ENCODE measurements at regions not wholly inside any gene's neighbourhood (a gene's known extent, or its start where the extent isn't known, plus 50 kb on each side); places are given as distances from the start of the nearest gene placed in this dataset.

DNA sequence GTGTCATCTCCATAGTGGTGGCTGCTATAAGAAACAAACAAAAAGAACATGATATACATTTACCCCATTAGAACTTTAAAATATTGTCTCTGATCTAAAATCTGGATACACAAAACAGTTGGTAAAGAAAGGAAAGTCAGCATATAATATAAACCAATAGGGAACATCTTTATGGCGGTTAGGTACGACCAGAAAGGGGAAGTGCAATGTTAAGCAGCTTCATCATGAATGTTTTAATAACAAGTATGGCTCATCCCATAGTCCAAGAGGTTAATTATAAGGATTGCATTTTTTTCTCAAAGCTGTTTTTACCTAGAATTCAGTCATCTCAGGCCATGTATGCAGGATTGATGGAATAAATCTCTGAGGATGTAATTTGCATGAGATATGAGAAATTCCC is 1869.7 kb downstream of the PCDH7 start:
- Histone ChIP-seq H3K14ac (ENCODE audit: low read length in 2 of 2) (no peak overlapping the region), H3K27ac (ENCODE audit: low read length, poor library complexity, severe bottlenecking) (no peak overlapping the region), H3K18ac (ENCODE audit: low read depth in 1 of 2, low read length in 2 of 2) (no peak overlapping the region), H2BK12ac (ENCODE audit: low read length in 2 of 2) (no peak overlapping the region), H2AK5ac (ENCODE audit: low read length, severe bottlenecking) (no peak overlapping the region), H3K4ac (ENCODE audit: low read depth in 1 of 2, low read length in 2 of 2) (no peak overlapping the region), H3K79me1 (replicated peaks; ENCODE audit: low read length, poor library complexity, severe bottlenecking) (no peaks in the 10 kb centered on the region), H3K23ac (ENCODE audit: low read length in 2 of 2) (no peak overlapping the region), H4K91ac (ENCODE audit: low read length) (no peak overlapping the region), H2AFZ (ENCODE audit: low read depth, low read length) (no peak overlapping the region), H3K4me3 (ENCODE audit: insufficient read depth in 1 of 2, low read depth in 1 of 2, low read length in 2 of 2) (no peak overlapping the region), H3K9me3 (ENCODE audit: control insufficient read depth, low read length) (peaks cover 3% of the 10 kb centered on the region), H3K36me3 (ENCODE audit: control insufficient read depth in 1 of 2, insufficient read depth in 2 of 2, low read depth in 1 of 2, low read length in 2 of 2) (no peaks in the 10 kb centered on the region), H3K27me3 (ENCODE audit: control insufficient read depth in 1 of 2, insufficient read depth in 1 of 2, low read length in 2 of 2) (no peaks in the 10 kb centered on the region), H3K9ac (ENCODE audit: low read length) (no peak overlapping the region), H2BK120ac (ENCODE audit: low read depth, low read length) (no peak overlapping the region), H4K8ac (ENCODE audit: low read length) (no peak overlapping the region), H3K4me1 (ENCODE audit: control insufficient read depth, insufficient read depth, low read depth, low read length) (no peaks in the 10 kb centered on the region), H3K4me2 (ENCODE audit: low read length, poor library complexity, severe bottlenecking) (no peak overlapping the region), H2BK15ac (ENCODE audit: low read depth, poor library complexity, severe bottlenecking) (no peak overlapping the region), H2BK5ac (ENCODE audit: low read depth, low read length, poor library complexity, severe bottlenecking) (no peak overlapping the region)
- DNase-seq: no peak
- WGBS: no CpG with 5 or more reads among the region's 2 CpGs

GRCh38 chr4:32597354-32597753 is 1877.2 kb downstream of the PCDH7 start:
- no peak overlapping the region for H2AFZ ChIP-seq (ENCODE audit: low read depth, low read length)
- WGBS: 77% methylated on average over 1 of the region's 1 CpG
- no peaks in the 10 kb centered on the region for H3K27me3 ChIP-seq (ENCODE audit: control insufficient read depth in 1 of 2, insufficient read depth in 1 of 2, low read length in 2 of 2)

DNA sequence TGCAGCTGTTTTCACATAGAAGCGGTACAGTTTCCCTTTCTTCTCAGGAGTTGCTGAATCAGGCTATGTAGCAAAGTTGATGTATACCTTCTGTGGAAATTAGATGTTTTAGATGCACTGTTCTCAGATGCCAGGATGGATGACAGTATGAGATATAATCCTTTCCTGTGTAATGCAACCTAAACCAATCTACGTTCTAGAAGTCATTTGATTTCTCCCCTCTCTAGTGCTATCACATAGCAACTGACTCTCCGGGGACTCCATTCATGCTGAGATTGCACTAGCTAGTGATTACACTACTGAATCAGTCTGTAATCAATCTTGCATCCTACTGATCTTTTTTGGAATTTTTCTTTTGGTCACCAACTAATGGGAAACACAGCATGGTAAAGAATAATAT is 1881.7 kb downstream of the PCDH7 start:
- Histone ChIP-seq H3K14ac (ENCODE audit: low read length in 2 of 2) (no peak overlapping the region), H2BK5ac (ENCODE audit: low read depth, low read length, poor library complexity, severe bottlenecking) (no peak overlapping the region), H3K4ac (ENCODE audit: low read depth in 1 of 2, low read length in 2 of 2) (no peak overlapping the region), H2BK120ac (ENCODE audit: low read depth, low read length) (no peak overlapping the region), H3K9ac (ENCODE audit: low read length) (no peak overlapping the region), H3K23ac (ENCODE audit: low read length in 2 of 2) (no peak overlapping the region), H3K4me1 (ENCODE audit: control insufficient read depth, insufficient read depth, low read depth, low read length) (no peaks in the 10 kb centered on the region), H3K27ac (ENCODE audit: low read length, poor library complexity, severe bottlenecking) (no peak overlapping the region), H4K91ac (ENCODE audit: low read length) (no peak overlapping the region), H4K8ac (ENCODE audit: low read length) (no peak overlapping the region), H2BK12ac (ENCODE audit: low read length in 2 of 2) (no peak overlapping the region), H3K79me1 (replicated peaks; ENCODE audit: low read length, poor library complexity, severe bottlenecking) (no peaks in the 10 kb centered on the region), H3K27me3 (ENCODE audit: control insufficient read depth in 1 of 2, insufficient read depth in 1 of 2, low read length in 2 of 2) (no peaks in the 10 kb centered on the region), H3K36me3 (ENCODE audit: control insufficient read depth in 1 of 2, insufficient read depth in 2 of 2, low read depth in 1 of 2, low read length in 2 of 2) (no peaks in the 10 kb centered on the region), H2BK15ac (ENCODE audit: low read depth, poor library complexity, severe bottlenecking) (no peak overlapping the region), H2AK5ac (ENCODE audit: low read length, severe bottlenecking) (no peak overlapping the region), H2AFZ (ENCODE audit: low read depth, low read length) (no peak overlapping the region), H3K4me2 (ENCODE audit: low read length, poor library complexity, severe bottlenecking) (no peak overlapping the region), H3K4me3 (ENCODE audit: insufficient read depth in 1 of 2, low read depth in 1 of 2, low read length in 2 of 2) (peak overlapping the region in 1 of 2 experiments; percentile 1), H3K18ac (ENCODE audit: low read depth in 1 of 2, low read length in 2 of 2) (no peak overlapping the region), H3K9me3 (ENCODE audit: control insufficient read depth, low read length) (peaks cover 6% of the 10 kb centered on the region)
- DNase-seq: no peak
- 87% methylated on average over 3 of the region's 3 CpGs for WGBS

More at GRCh38 chr4:32597354-32597753, 1877.2 kb downstream of the PCDH7 start:
- no peak for DNase-seq
- H3K27ac ChIP-seq (ENCODE audit: low read length, poor library complexity, severe bottlenecking): no peak overlapping the region
- no peak overlapping the region for H3K4ac ChIP-seq (ENCODE audit: low read depth in 1 of 2, low read length in 2 of 2)
- H2BK5ac ChIP-seq (ENCODE audit: low read depth, low read length, poor library complexity, severe bottlenecking): no peak overlapping the region
- H4K8ac ChIP-seq (ENCODE audit: low read length): no peak overlapping the region
- H3K79me1 ChIP-seq (replicated peaks; ENCODE audit: low read length, poor library complexity, severe bottlenecking): no peaks in the 10 kb centered on the region
- H3K9ac ChIP-seq (ENCODE audit: low read length): no peak overlapping the region
- H3K18ac ChIP-seq (ENCODE audit: low read depth in 1 of 2, low read length in 2 of 2): no peak overlapping the region
- H3K9me3 ChIP-seq (ENCODE audit: control insufficient read depth, low read length): peaks cover 3% of the 10 kb centered on the region
- H3K23ac ChIP-seq (ENCODE audit: low read length in 2 of 2): no peak overlapping the region
- no peak overlapping the region for H2AK5ac ChIP-seq (ENCODE audit: low read length, severe bottlenecking)
- no peak overlapping the region for H2BK12ac ChIP-seq (ENCODE audit: low read length in 2 of 2)
- H3K14ac ChIP-seq (ENCODE audit: low read length in 2 of 2): no peak overlapping the region
- no peak overlapping the region for H2BK120ac ChIP-seq (ENCODE audit: low read depth, low read length)
- H3K4me1 ChIP-seq (ENCODE audit: control insufficient read depth, insufficient read depth, low read depth, low read length): no peaks in the 10 kb centered on the region
- H4K91ac ChIP-seq (ENCODE audit: low read length): no peak overlapping the region
- H3K4me2 ChIP-seq (ENCODE audit: low read length, poor library complexity, severe bottlenecking): no peak overlapping the region
- no peak overlapping the region for H3K4me3 ChIP-seq (ENCODE audit: insufficient read depth in 1 of 2, low read depth in 1 of 2, low read length in 2 of 2)
- H2BK15ac ChIP-seq (ENCODE audit: low read depth, poor library complexity, severe bottlenecking): no peak overlapping the region
- no peaks in the 10 kb centered on the region for H3K36me3 ChIP-seq (ENCODE audit: control insufficient read depth in 1 of 2, insufficient read depth in 2 of 2, low read depth in 1 of 2, low read length in 2 of 2)

DNA sequence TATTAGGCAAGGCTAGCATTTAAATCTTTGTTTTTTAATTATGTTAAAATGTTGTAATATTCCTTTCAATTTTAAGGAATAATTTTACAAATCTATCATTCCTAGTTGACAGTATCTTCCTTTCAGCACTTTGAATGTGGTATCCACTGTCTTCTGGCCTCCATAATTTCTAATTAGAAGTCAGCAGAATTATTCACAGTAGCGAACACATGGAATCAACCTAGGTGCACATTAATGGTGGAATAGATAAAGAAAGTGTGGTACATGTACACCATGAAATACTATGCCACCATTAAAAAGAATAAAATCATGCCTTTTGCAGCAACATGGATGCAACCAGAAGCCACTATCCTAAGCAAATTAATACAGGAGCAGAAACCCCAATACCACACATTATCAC is 1887.8 kb downstream of the PCDH7 start:
- Histone ChIP-seq H3K27ac (ENCODE audit: low read length, poor library complexity, severe bottlenecking) (no peak overlapping the region), H3K4me2 (ENCODE audit: low read length, poor library complexity, severe bottlenecking) (no peak overlapping the region)

More for the DNA sequence above, 1887.8 kb downstream of the PCDH7 start:
- Histone ChIP-seq H2BK12ac (ENCODE audit: low read length in 2 of 2) (no peak overlapping the region), H3K18ac (ENCODE audit: low read depth in 1 of 2, low read length in 2 of 2) (no peak overlapping the region), H3K14ac (ENCODE audit: low read length in 2 of 2) (no peak overlapping the region), H3K27me3 (ENCODE audit: control insufficient read depth in 1 of 2, insufficient read depth in 1 of 2, low read length in 2 of 2) (no peaks in the 10 kb centered on the region), H3K4ac (ENCODE audit: low read depth in 1 of 2, low read length in 2 of 2) (no peak overlapping the region), H3K79me1 (replicated peaks; ENCODE audit: low read length, poor library complexity, severe bottlenecking) (no peaks in the 10 kb centered on the region), H3K9me3 (ENCODE audit: control insufficient read depth, low read length) (peaks cover 31% of the 10 kb centered on the region), H3K9ac (ENCODE audit: low read length) (no peak overlapping the region), H2AFZ (ENCODE audit: low read depth, low read length) (no peak overlapping the region), H3K23ac (ENCODE audit: low read length in 2 of 2) (no peak overlapping the region), H2AK5ac (ENCODE audit: low read length, severe bottlenecking) (no peak overlapping the region), H2BK15ac (ENCODE audit: low read depth, poor library complexity, severe bottlenecking) (no peak overlapping the region), H3K4me1 (ENCODE audit: control insufficient read depth, insufficient read depth, low read depth, low read length) (no peaks in the 10 kb centered on the region), H3K36me3 (ENCODE audit: control insufficient read depth in 1 of 2, insufficient read depth in 2 of 2, low read depth in 1 of 2, low read length in 2 of 2) (no peaks in the 10 kb centered on the region), H2BK5ac (ENCODE audit: low read depth, low read length, poor library complexity, severe bottlenecking) (no peak overlapping the region), H4K8ac (ENCODE audit: low read length) (no peak overlapping the region), H4K91ac (ENCODE audit: low read length) (no peak overlapping the region), H2BK120ac (ENCODE audit: low read depth, low read length) (no peak overlapping the region), H3K4me3 (ENCODE audit: insufficient read depth in 1 of 2, low read depth in 1 of 2, low read length in 2 of 2) (no peak overlapping the region)
- WGBS: no CpG with 5 or more reads among the region's 1 CpG
- no peak for DNase-seq
